ENCODE measurements at regions not wholly inside any gene's neighbourhood (a gene's known extent, or its start where the extent isn't known, plus 50 kb on each side); places are given as distances from the start of the nearest gene placed in this dataset.

- no peak for TF ChIP-seq POLR2A (IDR thresholded peaks at IDR 0.05)
- TF ChIP-seq EP300 (IDR thresholded peaks at IDR 0.05) = no peak
These were observed 137.5 kb upstream of the SYNDIG1 start for GRCh38 chr20:24331939-24332338.

All from gastroesophageal sphincter (tissue), 2 donors.